ENCODE measurements at regions not wholly inside any gene's neighbourhood (a gene's known extent, or its start where the extent isn't known, plus 50 kb on each side); places are given as distances from the start of the nearest gene placed in this dataset.

- TF ChIP-seq, protein P1, sequence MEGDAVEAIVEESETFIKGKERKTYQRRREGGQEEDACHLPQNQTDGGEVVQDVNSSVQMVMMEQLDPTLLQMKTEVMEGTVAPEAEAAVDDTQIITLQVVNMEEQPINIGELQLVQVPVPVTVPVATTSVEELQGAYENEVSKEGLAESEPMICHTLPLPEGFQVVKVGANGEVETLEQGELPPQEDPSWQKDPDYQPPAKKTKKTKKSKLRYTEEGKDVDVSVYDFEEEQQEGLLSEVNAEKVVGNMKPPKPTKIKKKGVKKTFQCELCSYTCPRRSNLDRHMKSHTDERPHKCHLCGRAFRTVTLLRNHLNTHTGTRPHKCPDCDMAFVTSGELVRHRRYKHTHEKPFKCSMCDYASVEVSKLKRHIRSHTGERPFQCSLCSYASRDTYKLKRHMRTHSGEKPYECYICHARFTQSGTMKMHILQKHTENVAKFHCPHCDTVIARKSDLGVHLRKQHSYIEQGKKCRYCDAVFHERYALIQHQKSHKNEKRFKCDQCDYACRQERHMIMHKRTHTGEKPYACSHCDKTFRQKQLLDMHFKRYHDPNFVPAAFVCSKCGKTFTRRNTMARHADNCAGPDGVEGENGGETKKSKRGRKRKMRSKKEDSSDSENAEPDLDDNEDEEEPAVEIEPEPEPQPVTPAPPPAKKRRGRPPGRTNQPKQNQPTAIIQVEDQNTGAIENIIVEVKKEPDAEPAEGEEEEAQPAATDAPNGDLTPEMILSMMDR (IDR thresholded peaks at IDR 0.05; ENCODE audit: poor library complexity, severe bottlenecking): no peak
- Histone ChIP-seq H3K27me3 (ENCODE audit: insufficient read depth, poor library complexity, severe bottlenecking) (no peaks in the 10 kb centered on the region), H3K36me3 (ENCODE audit: low read depth) (0 out of 2 replicates have a peak, but pooled peaks cover 2% of the 10 kb centered on the region), H3K4me1 (ENCODE audit: insufficient read depth, poor library complexity, severe bottlenecking) (no peaks in the 10 kb centered on the region), H3K27ac (ENCODE audit: poor library complexity, severe bottlenecking) (no peak overlapping the region), H3K4me3 (ENCODE audit: severe bottlenecking) (no peak overlapping the region), H3K9me3 (ENCODE audit: severe bottlenecking) (no peaks in the 10 kb centered on the region)
- DNase-seq (ENCODE audit: low spot score): no peak
- ATAC-seq (ENCODE audit: low read depth): no peak
These were observed 430.3 kb downstream of the TFAP2A start for GRCh38 chr6:9984607-9985006.

- no peak overlapping the region for H3K27ac ChIP-seq (ENCODE audit: poor library complexity, severe bottlenecking)
- 0 out of 2 replicates have a peak, but pooled peaks cover 2% of the 10 kb centered on the region for H3K36me3 ChIP-seq (ENCODE audit: low read depth)
- no peaks in the 10 kb centered on the region for H3K9me3 ChIP-seq (ENCODE audit: severe bottlenecking)
- no peak for ATAC-seq (ENCODE audit: low read depth)
- TF ChIP-seq, protein P1 (IDR thresholded peaks at IDR 0.05; ENCODE audit: poor library complexity, severe bottlenecking): no peak
- no peak overlapping the region for H3K4me3 ChIP-seq (ENCODE audit: severe bottlenecking)
- H3K27me3 ChIP-seq (ENCODE audit: insufficient read depth, poor library complexity, severe bottlenecking): no peaks in the 10 kb centered on the region
- H3K4me1 ChIP-seq (ENCODE audit: insufficient read depth, poor library complexity, severe bottlenecking): peaks cover 6% of the 10 kb centered on the region
- DNase-seq (ENCODE audit: low spot score): no peak
These were observed 431.7 kb downstream of the TFAP2A start for GRCh38 chr6:9983168-9983567.

- Histone ChIP-seq H3K27me3 (ENCODE audit: insufficient read depth, poor library complexity, severe bottlenecking) (no peaks in the 10 kb centered on the region), H3K36me3 (ENCODE audit: low read depth) (0 out of 2 replicates have a peak, but pooled peaks cover 2% of the 10 kb centered on the region), H3K4me1 (ENCODE audit: insufficient read depth, poor library complexity, severe bottlenecking) (peaks cover 6% of the 10 kb centered on the region), H3K4me3 (ENCODE audit: severe bottlenecking) (no peak overlapping the region), H3K27ac (ENCODE audit: poor library complexity, severe bottlenecking) (no peak overlapping the region), H3K9me3 (ENCODE audit: severe bottlenecking) (no peaks in the 10 kb centered on the region)
- ATAC-seq (ENCODE audit: low read depth) (no peak), DNase-seq (ENCODE audit: low spot score) (no peak)
- TF ChIP-seq, protein P1 (IDR thresholded peaks at IDR 0.05; ENCODE audit: poor library complexity, severe bottlenecking): no peak
These were observed 432.7 kb downstream of the TFAP2A start for GRCh38 chr6:9982215-9982614.

- no peak overlapping the region for H3K27ac ChIP-seq (ENCODE audit: poor library complexity, severe bottlenecking)
- ATAC-seq (ENCODE audit: low read depth): no peak
- no peaks in the 10 kb centered on the region for H3K9me3 ChIP-seq (ENCODE audit: severe bottlenecking)
- no peak overlapping the region for H3K4me3 ChIP-seq (ENCODE audit: severe bottlenecking)
- no peak for DNase-seq (ENCODE audit: low spot score)
- peaks cover 6% of the 10 kb centered on the region for H3K4me1 ChIP-seq (ENCODE audit: insufficient read depth, poor library complexity, severe bottlenecking)
- TF ChIP-seq, protein P1 (IDR thresholded peaks at IDR 0.05; ENCODE audit: poor library complexity, severe bottlenecking): no peak
- H3K36me3 ChIP-seq (ENCODE audit: low read depth): 0 out of 2 replicates have a peak, but pooled peaks cover 2% of the 10 kb centered on the region
- no peaks in the 10 kb centered on the region for H3K27me3 ChIP-seq (ENCODE audit: insufficient read depth, poor library complexity, severe bottlenecking)
These were observed 434.9 kb downstream of the TFAP2A start for GRCh38 chr6:9979996-9980395.

DNA sequence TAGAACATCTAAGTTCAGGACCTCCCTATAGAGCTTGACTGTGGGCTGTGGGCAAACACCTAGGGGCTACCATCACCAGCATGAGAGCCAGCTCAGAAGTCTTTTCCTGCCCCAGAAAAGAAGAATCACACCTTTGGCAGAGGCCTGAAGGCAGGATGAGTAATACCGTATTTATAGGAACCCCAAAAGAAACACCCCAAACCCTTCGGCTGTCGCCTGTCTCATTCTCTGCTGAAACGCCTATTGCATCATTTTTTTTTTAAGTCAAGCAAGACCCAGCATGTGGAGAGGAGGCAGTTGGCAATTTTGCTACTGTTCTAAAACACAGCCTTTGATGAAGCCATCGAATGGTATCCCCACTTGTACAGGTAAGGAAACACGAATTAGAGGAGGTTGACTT is 436.4 kb downstream of the TFAP2A start:
- H3K4me3 ChIP-seq (ENCODE audit: severe bottlenecking): no peak overlapping the region
- ATAC-seq (ENCODE audit: low read depth): peak; percentile 58
- no peaks in the 10 kb centered on the region for H3K9me3 ChIP-seq (ENCODE audit: severe bottlenecking)
- TF ChIP-seq, protein P1 (IDR thresholded peaks at IDR 0.05; ENCODE audit: poor library complexity, severe bottlenecking): no peak
- no peaks in the 10 kb centered on the region for H3K36me3 ChIP-seq (ENCODE audit: low read depth)
- DNase-seq (ENCODE audit: low spot score): no peak
- peaks cover 6% of the 10 kb centered on the region for H3K4me1 ChIP-seq (ENCODE audit: insufficient read depth, poor library complexity, severe bottlenecking)
- no peak overlapping the region for H3K27ac ChIP-seq (ENCODE audit: poor library complexity, severe bottlenecking)
- H3K27me3 ChIP-seq (ENCODE audit: insufficient read depth, poor library complexity, severe bottlenecking): no peaks in the 10 kb centered on the region
